HG02981 (cell line): ENCODE measurements at regions not wholly inside any gene's neighbourhood (a gene's known extent, or its start where the extent isn't known, plus 50 kb on each side); places are given as distances from the start of the nearest gene placed in this dataset.
"Not testable (repeated sequence)": the region's sequence is repeated elsewhere in the genome, so short reads cannot be mapped to it uniquely, and the experiment has no call there.

Experiments
- ATAC-seq: cut with Tn5 transposase; IDR thresholded peaks from one replicate; pipeline ENCODE4 v1.9.1; 2021; ENCODE audit warnings: mild to moderate bottlenecking, moderate library complexity; ENCODE audit not compliant: unreplicated experiment

- no peak for ATAC-seq
Measured at GRCh38 chr17:71548540-71549190, 572.2 kb upstream of the SOX9 start.

DNA sequence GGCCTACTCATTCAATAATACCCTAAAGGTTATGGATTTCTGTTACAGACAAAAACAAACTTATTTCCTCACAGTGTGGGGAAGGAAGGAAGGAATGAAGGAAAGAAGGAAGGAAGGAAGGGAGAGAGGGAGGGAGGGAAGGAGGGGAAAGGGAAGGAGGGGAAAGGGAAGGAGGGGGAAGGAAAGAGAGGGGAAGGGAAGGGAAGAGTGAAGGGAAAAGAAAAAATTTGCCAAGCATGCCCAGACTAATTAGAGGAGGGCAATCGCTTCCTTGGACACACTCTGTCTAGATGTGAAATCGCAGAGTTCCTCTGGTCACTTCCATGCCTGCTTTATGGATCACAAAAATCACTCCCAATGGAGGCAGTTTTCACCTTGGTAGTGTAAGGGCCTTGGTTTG, 570.1 kb upstream of the SOX9 start:
- no peak for ATAC-seq

GRCh38 chr17:71553381-71553780, 567.4 kb upstream of the SOX9 start:
- no peak for ATAC-seq

- ATAC-seq: no peak
Measured at GRCh38 chr17:71558901-71559300, 561.9 kb upstream of the SOX9 start.

- no peak for ATAC-seq
Measured at GRCh38 chr17:71572343-71572742, 548.5 kb upstream of the SOX9 start.

DNA sequence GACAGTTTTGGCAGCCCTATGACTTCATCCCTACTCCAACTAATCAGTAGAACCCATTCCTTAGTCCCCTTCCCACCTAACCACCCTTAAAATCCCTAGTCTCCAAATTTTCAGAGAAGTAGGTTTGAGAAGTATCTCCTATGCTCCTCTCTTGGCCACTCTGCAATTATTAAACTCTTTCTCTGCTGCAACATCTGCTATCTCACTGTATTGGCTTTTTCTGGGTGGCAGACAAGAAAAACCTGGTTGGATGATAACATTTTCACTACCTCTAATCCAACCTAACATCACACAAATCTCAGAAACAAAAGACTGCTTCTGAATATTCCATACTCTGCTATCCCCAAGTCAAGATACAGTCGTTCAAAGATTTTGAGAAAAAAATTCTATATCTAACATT, 542.4 kb upstream of the SOX9 start:
- no peak for ATAC-seq

GRCh38 chr17:71580220-71580619, 540.6 kb upstream of the SOX9 start:
- no peak for ATAC-seq

DNA sequence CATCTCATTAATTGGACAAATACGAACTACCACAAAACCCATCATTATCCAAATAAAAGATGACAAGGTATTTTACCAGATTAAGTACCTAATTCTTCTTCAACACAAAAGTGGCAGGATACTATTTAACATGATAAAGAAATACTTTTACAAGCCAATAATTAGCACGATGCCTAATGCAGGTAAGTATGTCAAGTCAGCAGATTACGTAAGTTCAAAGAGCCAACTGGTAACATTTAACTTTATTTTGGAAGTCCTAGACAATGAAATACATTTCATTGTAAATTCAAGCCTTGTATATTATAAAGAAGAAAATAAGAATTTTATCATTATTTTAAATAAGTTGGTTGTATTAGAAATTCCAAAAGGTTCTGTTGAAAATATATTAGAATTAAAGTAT, 535.3 kb upstream of the SOX9 start:
- no peak for ATAC-seq

- no peak for ATAC-seq
Measured at GRCh38 chr17:71592431-71592830, 528.4 kb upstream of the SOX9 start.

DNA sequence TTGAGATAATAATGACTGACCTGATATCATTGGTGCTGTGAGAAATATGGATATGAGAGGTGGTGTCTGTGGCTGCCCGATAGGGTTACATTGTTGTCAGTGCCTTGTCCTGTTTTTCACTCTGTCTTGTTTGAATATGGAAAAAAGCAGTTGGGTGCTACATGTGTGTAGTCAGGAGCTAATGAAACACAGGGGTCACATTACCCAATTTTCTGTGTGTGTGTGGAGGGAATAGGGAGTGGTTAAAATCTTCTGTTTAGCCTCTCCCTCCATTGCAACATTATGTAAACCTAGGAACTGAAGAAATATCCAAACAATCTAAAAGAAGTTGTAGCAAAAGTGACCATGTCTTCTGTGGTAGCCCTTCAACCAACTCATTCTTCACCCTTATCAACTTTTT, 527.7 kb upstream of the SOX9 start:
- no peak for ATAC-seq

DNA sequence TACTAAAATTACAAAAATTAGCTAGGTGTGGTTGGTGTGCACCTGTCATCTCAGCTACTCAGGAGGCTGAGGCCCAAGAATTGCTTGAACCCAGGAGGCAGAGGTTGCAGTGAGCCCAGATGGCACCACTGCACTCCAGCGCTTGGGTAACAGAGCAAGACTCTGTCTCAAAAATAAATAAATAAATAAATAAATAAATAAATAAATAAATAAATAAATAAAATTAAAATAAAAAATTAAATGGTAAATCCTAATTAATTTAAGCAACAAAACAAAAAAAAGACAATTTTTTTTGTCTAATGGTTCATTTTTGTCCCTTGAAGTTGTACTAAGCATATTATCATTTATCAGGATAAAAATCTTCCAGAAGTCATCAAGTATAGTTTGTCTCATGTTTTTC, 521.2 kb upstream of the SOX9 start:
- ATAC-seq: not testable (repeated sequence)

GRCh38 chr17:71600137-71600789, 520.6 kb upstream of the SOX9 start:
- ATAC-seq: no peak

GRCh38 chr17:71601894-71602504, 518.8 kb upstream of the SOX9 start:
- no peak for ATAC-seq

GRCh38 chr17:71613996-71614395, 506.8 kb upstream of the SOX9 start:
- no peak for ATAC-seq

- no peak for ATAC-seq
Measured at GRCh38 chr17:71615820-71616219, 505.0 kb upstream of the SOX9 start.

GRCh38 chr17:71617767-71618166, 503.1 kb upstream of the SOX9 start:
- ATAC-seq: not testable (repeated sequence)

DNA sequence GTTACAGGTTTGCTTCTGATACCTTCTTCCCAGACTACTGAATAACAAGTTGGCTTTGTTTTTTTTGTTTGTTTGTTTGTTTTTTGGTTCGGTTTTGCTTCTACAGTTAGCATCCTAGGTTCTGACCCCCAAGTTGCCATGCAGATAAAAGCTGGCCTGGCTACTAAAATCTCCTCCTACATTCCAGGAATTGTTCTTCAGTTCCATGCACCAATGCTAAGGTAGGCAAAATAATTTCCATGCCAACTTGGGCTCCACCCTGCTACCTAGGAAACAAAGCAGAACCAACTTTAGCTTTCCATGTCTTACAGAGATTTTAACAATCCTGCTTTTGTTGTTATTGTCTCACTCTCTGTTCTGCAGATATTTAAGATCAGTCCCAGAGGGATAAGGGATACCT, 495.5 kb upstream of the SOX9 start:
- no peak for ATAC-seq

GRCh38 chr17:71628306-71628705, 492.5 kb upstream of the SOX9 start:
- no peak for ATAC-seq

- no peak for ATAC-seq
Measured at GRCh38 chr17:71631483-71631882, 489.3 kb upstream of the SOX9 start.

GRCh38 chr17:71632328-71632727, 488.5 kb upstream of the SOX9 start:
- ATAC-seq: no peak

- no peak for ATAC-seq
Measured at GRCh38 chr17:71633391-71633849, 487.4 kb upstream of the SOX9 start.

GRCh38 chr17:71634376-71634775, 486.4 kb upstream of the SOX9 start:
- no peak for ATAC-seq
